ENCODE measurements at regions not wholly inside any gene's neighbourhood (a gene's known extent, or its start where the extent isn't known, plus 50 kb on each side); places are given as distances from the start of the nearest gene placed in this dataset.

GRCh38 chr20:60326821-60327220, 368.6 kb downstream of the CDH26 start:
- H2BK15ac ChIP-seq (ENCODE audit: low read length) = no peak overlapping the region
- FAIRE-seq (no peak), DNase-seq (ENCODE audit: low read depth in 1 of 2, low spot score in 2 of 2) (no peak)
- H3K9ac ChIP-seq (replicated peaks in 1 of 4; ENCODE audit: extremely low read depth in 1 of 4, low read depth in 3 of 4, low read length in 3 of 4) = no peak overlapping the region
- H3K79me1 ChIP-seq (ENCODE audit: low read depth, low read length) = no peaks in the 10 kb centered on the region
- H3K14ac ChIP-seq (ENCODE audit: insufficient read length) = no peak overlapping the region
- H3K23ac ChIP-seq (ENCODE audit: insufficient read length) = no peak overlapping the region
- H4K8ac ChIP-seq (ENCODE audit: extremely low read depth, insufficient read depth, low read length) = no peak overlapping the region
- no peak overlapping the region for H2BK5ac ChIP-seq (ENCODE audit: low read depth, low read length)
- no peaks in the 10 kb centered on the region for H3K4me1 ChIP-seq (replicated peaks in 1 of 4; ENCODE audit: control insufficient read depth in 3 of 4, insufficient read depth in 4 of 4, low read length in 3 of 4)
- ChIA-PET CTCF (ENCODE audit: partially characterized antibody) (no interaction called here), POLR2A (ENCODE audit: partially characterized antibody) (no interaction called here)
- H3K36me3 ChIP-seq (ENCODE audit: control insufficient read depth in 2 of 4, insufficient read depth in 4 of 4, low read length in 3 of 4) = no peaks in the 10 kb centered on the region
- no peak overlapping the region for H4K5ac ChIP-seq (ENCODE audit: insufficient read length, low read depth, low read length)
- no peaks in the 10 kb centered on the region for H4K20me1 ChIP-seq (replicated peaks in 1 of 2; ENCODE audit: control insufficient read depth in 1 of 2, insufficient read depth in 2 of 2, low read length in 2 of 2)
- no peak overlapping the region for H3K4me3 ChIP-seq (ENCODE audit: extremely low read depth in 1 of 4, insufficient read depth in 2 of 4, low read depth in 3 of 4, low read length in 4 of 4)
- no peak overlapping the region for H2AK5ac ChIP-seq (ENCODE audit: low read depth, low read length)
- peaks cover 11 to 29% of the 10 kb centered on the region in 2 experiments; a peak in 2 of 4 replicates for H3K9me3 ChIP-seq (ENCODE audit: insufficient read depth in 2 of 2, low read depth in 1 of 2, low read length in 1 of 2)
- no peak overlapping the region for H2BK20ac ChIP-seq (ENCODE audit: low read length)
- no peak overlapping the region for H2BK120ac ChIP-seq (replicated peaks; ENCODE audit: low read depth, low read length)
- H3K23me2 ChIP-seq (ENCODE audit: low read depth, low read length) = no peaks in the 10 kb centered on the region
- H2BK12ac ChIP-seq (ENCODE audit: low read depth, low read length) = no peak overlapping the region
- H3K18ac ChIP-seq (ENCODE audit: extremely low read depth, low read length) = no peak overlapping the region
- no peak overlapping the region for H3K4me2 ChIP-seq (ENCODE audit: insufficient read depth in 1 of 2, low read depth in 2 of 2, low read length in 2 of 2)
- no peak overlapping the region for H3K4ac ChIP-seq (replicated peaks; ENCODE audit: insufficient read length, low read depth, low read length)
- H3K27ac ChIP-seq (ENCODE audit: low read depth, low read length) = no peak overlapping the region
- no peaks in the 10 kb centered on the region for H3K79me2 ChIP-seq (ENCODE audit: control insufficient read depth in 1 of 2, insufficient read depth in 2 of 2, low read length in 2 of 2)
- no peak overlapping the region for H3K56ac ChIP-seq (replicated peaks; ENCODE audit: insufficient read length, low read depth, low read length)
- no peak overlapping the region for H4K91ac ChIP-seq (replicated peaks; ENCODE audit: insufficient read length, low read length)
- 89% methylated on average over 5 of the region's 5 CpGs; no CpG with 5 or more reads in 1 of the 2 experiments for WGBS, 2 experiments (ENCODE audit: extremely low coverage in 1 of 2, insufficient coverage in 1 of 2, insufficient read length in 1 of 2, insufficient replicate concordance in 2 of 2, low coverage in 1 of 2, low lambda C conversion rate in 2 of 2, missing lambda C conversion rate in 1 of 2)
- no peak overlapping the region for H2AFZ ChIP-seq (ENCODE audit: low read length)
- no peaks in the 10 kb centered on the region for H3K27me3 ChIP-seq (replicated peaks in 1 of 4; ENCODE audit: control insufficient read depth in 3 of 4, extremely low read depth in 1 of 4, insufficient read depth in 3 of 4, low read length in 3 of 4)
- no peak for TF ChIP-seq RAD21 (IDR thresholded peaks at IDR 0.05 in 1 of 2, conservative IDR thresholded peaks at IDR 0.05 in 1 of 2; ENCODE audit: low read depth in 2 of 2, low read length in 2 of 2)
- no peak for TF ChIP-seq NANOG (IDR thresholded peaks at IDR 0.05; ENCODE audit: insufficient read depth, low read depth, low read length, poor library complexity, severe bottlenecking)
- TF ChIP-seq KDM5A (IDR thresholded peaks at IDR 0.05; ENCODE audit: low read length) = no peak
- no peak for TF ChIP-seq SUZ12 (IDR thresholded peaks at IDR 0.05; ENCODE audit: low read length)
- TF ChIP-seq RNF2 (IDR thresholded peaks at IDR 0.05; ENCODE audit: borderline replicate concordance, low read depth, low read length, missing control alignments, poor library complexity, severe bottlenecking) = no peak
- TF ChIP-seq GTF2F1 (IDR thresholded peaks at IDR 0.05; ENCODE audit: borderline replicate concordance, low read depth, low read length) = no peak
- TF ChIP-seq SP1 (IDR thresholded peaks at IDR 0.05; ENCODE audit: low read depth, low read length) = no peak
- TF ChIP-seq POLR2AphosphoS5 (IDR thresholded peaks at IDR 0.05; ENCODE audit: low read depth, low read length) = no peak
- TF ChIP-seq HDAC2 (IDR thresholded peaks at IDR 0.05; ENCODE audit: borderline replicate concordance in 1 of 2, low read depth in 2 of 2, low read length in 2 of 2) = no peak
- TF ChIP-seq BRCA1 (IDR thresholded peaks at IDR 0.05; ENCODE audit: low read depth, low read length) = no peak
- no peak for TF ChIP-seq MAFK (IDR thresholded peaks at IDR 0.05; ENCODE audit: low read depth, low read length)
- TF ChIP-seq CHD1 (IDR thresholded peaks at IDR 0.05; ENCODE audit: low read depth, low read length) = no peak
- TF ChIP-seq NRF1 (IDR thresholded peaks at IDR 0.05; ENCODE audit: low read depth, low read length) = no peak
- no peak for TF ChIP-seq ASH2L (IDR thresholded peaks at IDR 0.05; ENCODE audit: low read length)
- TF ChIP-seq RXRA (IDR thresholded peaks at IDR 0.05; ENCODE audit: insufficient read depth, low read depth, low read length) = no peak

Data from H1 (cell line).